K562 (cell line): ENCODE measurements at regions not wholly inside any gene's neighbourhood (a gene's known extent, or its start where the extent isn't known, plus 50 kb on each side); places are given as distances from the start of the nearest gene placed in this dataset.

Experiments
- ATAC-seq: fragments of 200-7000 bp; cut with Tn5 transposase; 3 replicates; pipeline ENCODE4 v1.9.1; 2020; ENCODE audit warnings: moderate library complexity
- BruUV-seq: library from RNA; stranded (reverse); fragments of 400-500 nt; replicated peaks from 2 replicates; lab custom pipeline; 2021; lab: Mats Ljungman, UMichigan
- CTCF ChIA-PET: fragments of 300-600 bp; formaldehyde crosslinking; extraction: SDS; loops from one replicate; lab custom pipeline; 2021; ENCODE audit warnings: low intra/inter-chr PET ratio; lab: Yijun Ruan, JAX
- POLR2A ChIA-PET: fragments of 300-600, 350-650 bp; sonication (Branson Sonifier 250); formaldehyde crosslinking; extraction: SDS; loops from one replicate; lab custom pipeline; 2021; ENCODE audit warnings: antibody characterized with exemption, inconsistent platforms; lab: Yijun Ruan, JAX
- DNase-seq, 4 experiments: peaks; one replicate each; pipeline versions ENCODE4 v3.0.0 to v3.0.0-alpha.2; 2011 to 2018; ENCODE audit warnings: low spot score in 3 of 4, mixed read lengths in 3 of 4; ENCODE audit errors: extremely low read depth in 1 of 4
- FAIRE-seq: peaks from 2 replicates; lab custom pipeline; 2011; peaks lifted over from hg19 to GRCh38; lab: Jason Lieb, UNC
- H2AFZ ChIP-seq: 2 replicates; pipeline ENCODE4 v1.6.0; 2011; ENCODE audit warnings: low read depth, low read length, control low read depth, inconsistent platforms
- H3K27ac ChIP-seq: fragments of 200-600 bp; 3 replicates; pipeline ENCODE4 v1.8.0; 2011; ENCODE audit warnings: low read depth, mild to moderate bottlenecking, control low read depth, inconsistent platforms, low read length, moderate library complexity, mixed read lengths; ENCODE audit errors: extremely low read depth
- H3K27me3 ChIP-seq, 2 experiments: fragments of 300-600 bp in 1 of 2; 2 replicates in 1 of 2; 3 replicates in 1 of 2; pipeline versions ENCODE4 v1.6.0 to v1.8.0; 2011; ENCODE audit warnings: inconsistent platforms in 2 of 2, low read length in 2 of 2, mild to moderate bottlenecking in 1 of 2, mixed read lengths in 1 of 2, moderate library complexity in 1 of 2; ENCODE audit not compliant: control insufficient read depth in 2 of 2, insufficient read depth in 2 of 2
- H3K36me3 ChIP-seq: fragments of 300-600 bp; 3 replicates; pipeline ENCODE4 v1.8.0; 2011; ENCODE audit warnings: mild to moderate bottlenecking, low read length, inconsistent platforms; ENCODE audit not compliant: control insufficient read depth, insufficient read depth
- H3K4me1 ChIP-seq, 2 experiments: fragments of 200-600 bp in 1 of 2; replicated peaks in 1 of 2; 2 replicates in 1 of 2; 3 replicates in 1 of 2; pipeline versions ENCODE4 v1.5.1 to v1.8.0; 2011; ENCODE audit warnings: inconsistent platforms in 2 of 2, low read length in 2 of 2, mild to moderate bottlenecking in 1 of 2, mixed read lengths in 1 of 2, moderate library complexity in 1 of 2; ENCODE audit not compliant: control insufficient read depth in 2 of 2, insufficient read depth in 2 of 2
- H3K4me2 ChIP-seq: 2 replicates; pipeline ENCODE4 v1.6.1; 2011; ENCODE audit warnings: low read length, control low read depth, inconsistent platforms, mixed read lengths; ENCODE audit not compliant: insufficient read depth
- H3K4me3 ChIP-seq: fragments of 200-600 bp; sonication (generic), shearing (Covaris generic); 2 replicates; pipeline ENCODE4 v1.5.1; 2016; ENCODE audit warnings: control low read depth, inconsistent platforms
- H3K79me2 ChIP-seq: fragments of 200-600 bp; 3 replicates; pipeline ENCODE4 v1.8.0; 2011; ENCODE audit warnings: low read length, inconsistent platforms; ENCODE audit not compliant: control insufficient read depth, insufficient read depth
- H3K9ac ChIP-seq, 2 experiments: 2 replicates each; pipeline versions ENCODE4 v1.6.0 to v1.6.1; 2011; ENCODE audit warnings: low read depth in 2 of 2, low read length in 2 of 2, control low read depth in 1 of 2, inconsistent platforms in 1 of 2, mild to moderate bottlenecking in 1 of 2, mixed read lengths in 1 of 2; ENCODE audit not compliant: insufficient read depth in 1 of 2
- H3K9me1 ChIP-seq: one replicate; pipeline ENCODE4 v1.6.0; 2011; ENCODE audit warnings: inconsistent platforms, mild to moderate bottlenecking, low read length, moderate library complexity; ENCODE audit not compliant: control insufficient read depth, insufficient read depth
- H3K9me3 ChIP-seq: replicated peaks from 2 replicates; pipeline ENCODE4 v1.5.1; 2011; ENCODE audit warnings: low read depth, low read length, inconsistent platforms; ENCODE audit not compliant: control insufficient read depth, insufficient read depth
- H4K20me1 ChIP-seq: replicated peaks from 2 replicates; pipeline ENCODE4 v1.6.1; 2011; ENCODE audit warnings: low read length, inconsistent platforms, mixed read lengths; ENCODE audit not compliant: control insufficient read depth, insufficient read depth
- BCOR ChIP-seq: fragments of 450-650 bp; IDR thresholded peaks from 2 replicates; pipeline ENCODE4 v1.6.1; 2016
- BDP1 ChIP-seq: IDR thresholded peaks from 3 replicates; pipeline ENCODE4 v1.6.1; 2011; ENCODE audit not compliant: insufficient read length, insufficient read depth
- EP300 ChIP-seq: IDR thresholded peaks from 2 replicates; pipeline ENCODE4 v1.6.1; 2012; ENCODE audit warnings: low read length, improper control_type of control experiment
- EP400 ChIP-seq: fragments of 450-650 bp; IDR thresholded peaks from 2 replicates; pipeline ENCODE4 v1.6.1; 2017; ENCODE audit warnings: antibody characterized with exemption, mild to moderate bottlenecking, moderate library complexity
- ESRRA ChIP-seq: fragments of 450-650 bp; IDR thresholded peaks from 2 replicates; pipeline ENCODE4 v1.6.1; 2014; ENCODE audit warnings: low read depth, mild to moderate bottlenecking, moderate library complexity, borderline replicate concordance
- ETV6 ChIP-seq, 3 experiments: fragments of 150-350 bp in 1 of 3; sonication (generic) in 1 of 3; formaldehyde crosslinking in 1 of 3; IDR thresholded peaks; 2 replicates each; pipeline versions ENCODE4 v1.6.1 to v1.8.0; 2014 to 2022; ENCODE audit warnings: borderline replicate concordance in 2 of 3, low read depth in 2 of 3, antibody characterized with exemption in 1 of 3, low read length in 1 of 3, mild to moderate bottlenecking in 1 of 3, missing genetic modification reagents in 1 of 3
- HEY1 ChIP-seq: fragments of 250-450 bp; sonication (Bioruptor Pico); IDR thresholded peaks from 2 replicates; pipeline ENCODE4 v1.5.0; 2020; ENCODE audit warnings: mild to moderate bottlenecking, moderate library complexity, borderline replicate concordance
- IRF9 ChIP-seq: fragments of 450-650 bp; IDR thresholded peaks from 2 replicates; pipeline ENCODE4 v1.6.1; 2016; ENCODE audit warnings: missing biosample characterization, missing genetic modification characterization
- MBD1 ChIP-seq: fragments of 250-450 bp; sonication (Bioruptor Pico); IDR thresholded peaks from 2 replicates; pipeline ENCODE4 v1.8.0; 2022; ENCODE audit warnings: inconsistent platforms
- PML ChIP-seq: IDR thresholded peaks from 2 replicates; pipeline ENCODE4 v1.6.1; 2012; ENCODE audit warnings: low read length, inconsistent platforms
- PRMT5 ChIP-seq: sonication (generic); formaldehyde crosslinking; IDR thresholded peaks from 2 replicates; pipeline ENCODE4 v1.5.0; 2020; ENCODE audit warnings: missing genetic modification reagents
- RBM22 ChIP-seq: fragments of 200-400 bp; formaldehyde crosslinking; IDR thresholded peaks from 2 replicates; pipeline ENCODE4 v1.6.1; 2018; ENCODE audit warnings: low read length, low read depth; ENCODE audit not compliant: poor library complexity, severe bottlenecking
- RNF2 ChIP-seq: sonication (generic); IDR thresholded peaks from 2 replicates; pipeline ENCODE4 v1.6.1; 2016
- SRSF7 ChIP-seq: fragments of 200-400 bp; formaldehyde crosslinking; optimal IDR thresholded peaks from 2 replicates; pipeline ENCODE3; 2017; ENCODE audit warnings: mild to moderate bottlenecking, low read depth, low read length
- TAF7 ChIP-seq: fragments of 450-650 bp; IDR thresholded peaks from 2 replicates; pipeline ENCODE4 v1.6.1; 2016; ENCODE audit warnings: missing genetic modification characterization, missing compliant biosample characterization
- TCF7L2 ChIP-seq: fragments of 150-350 bp; IDR thresholded peaks from 2 replicates; pipeline ENCODE4 v1.6.1; 2016; ENCODE audit warnings: low read depth, mild to moderate bottlenecking, low read length, moderate library complexity
- THRA ChIP-seq: fragments of 450-650 bp; IDR thresholded peaks from 2 replicates; pipeline ENCODE4 v1.6.1; 2017; ENCODE audit warnings: mild to moderate bottlenecking, moderate library complexity
- ZNF134 ChIP-seq: fragments of 250-450 bp; sonication (Bioruptor Pico); conservative IDR thresholded peaks from 2 replicates; pipeline ENCODE4 v1.4.0; 2020
- ZNF75A ChIP-seq: fragments of 450-650 bp; formaldehyde crosslinking; IDR thresholded peaks from 2 replicates; pipeline ENCODE4 v1.4.0; 2020; ENCODE audit warnings: mild to moderate bottlenecking
- WGBS: fragments of 100-300 bp; shearing (Covaris generic); methylation state at CpG from one replicate; pipeline ENCODE4 v1.1.6; 2016; ENCODE audit warnings: low coverage, mixed read lengths; ENCODE audit not compliant: insufficient coverage; ENCODE audit errors: missing lambda C conversion rate; 5-methylcytosine and 5-hydroxymethylcytosine counted together
- in situ Hi-C: fragments of 300-500 bp; cut with MboI; formaldehyde crosslinking; loops from 4 replicates; pipeline ENCODE4 v1.15.0; 2018; ENCODE audit warnings: inconsistent platforms, mixed read lengths
- intact Hi-C: fragments of 100-400 bp; cut with micrococcal nuclease; formaldehyde crosslinking; loops from 2 replicates; pipeline ENCODE4 v1.14.2; 2022

- no peak for TF ChIP-seq IRF9 (tag)
- TF ChIP-seq PML: no peak
These were observed 1009.0 kb upstream of the LCORL start (continued) for GRCh38 chr4:19030536-19030935.

GRCh38 chr4:19030048-19030447 lies 1008.5 kb upstream of the LCORL start:
- H3K79me2 ChIP-seq: no peaks in the 10 kb centered on the region
- 0% methylated on average over 2 of the region's 2 CpGs for WGBS
- H3K9ac ChIP-seq: no peak overlapping the region
- no peak overlapping the region for H3K4me3 ChIP-seq
- no peaks in the 10 kb centered on the region for H3K9me3 ChIP-seq
- ATAC-seq: no peak
- H3K4me2 ChIP-seq: no peak overlapping the region
- CTCF ChIA-PET: no interaction called here
- intact Hi-C loops: no loop called here
- H3K9me1 ChIP-seq: no peaks in the 10 kb centered on the region
- TF ChIP-seq THRA (no peak), EP300 (no peak), RNF2 (no peak), TAF7 (no peak), ETV6 (IDR thresholded peaks at IDR 0.05; ENCODE audit: borderline replicate concordance in 1 of 2, low read depth in 2 of 2, low read length in 1 of 2) (no peak), ETV6 (CRISPR knock-in tag; IDR thresholded peaks at IDR 0.05; ENCODE audit: borderline replicate concordance) (no peak), PRMT5 (no peak), MBD1 (CRISPR knock-in tag) (no peak), HEY1 (no peak), BCOR (no peak), ZNF75A (no peak), EP400 (no peak), ZNF134 (CRISPR knock-in tag) (no peak), TCF7L2 (no peak), SRSF7 (no peak), BDP1 (no peak), ESRRA (no peak), RBM22 (no peak)
- H3K36me3 ChIP-seq: no peaks in the 10 kb centered on the region
- no peak for DNase-seq
- no peak for FAIRE-seq
- no peaks in the 10 kb centered on the region for H4K20me1 ChIP-seq
- no TSS peak for BruUV-seq
- in situ Hi-C loops: no loop called here
- H3K27me3 ChIP-seq: no peaks in the 10 kb centered on the region
- no peaks in the 10 kb centered on the region for H3K4me1 ChIP-seq
- no peak overlapping the region for H2AFZ ChIP-seq
- H3K27ac ChIP-seq: no peak overlapping the region
- POLR2A ChIA-PET: no interaction called here
